ENCODE measurements at regions not wholly inside any gene's neighbourhood (a gene's known extent, or its start where the extent isn't known, plus 50 kb on each side); places are given as distances from the start of the nearest gene placed in this dataset.

DNA sequence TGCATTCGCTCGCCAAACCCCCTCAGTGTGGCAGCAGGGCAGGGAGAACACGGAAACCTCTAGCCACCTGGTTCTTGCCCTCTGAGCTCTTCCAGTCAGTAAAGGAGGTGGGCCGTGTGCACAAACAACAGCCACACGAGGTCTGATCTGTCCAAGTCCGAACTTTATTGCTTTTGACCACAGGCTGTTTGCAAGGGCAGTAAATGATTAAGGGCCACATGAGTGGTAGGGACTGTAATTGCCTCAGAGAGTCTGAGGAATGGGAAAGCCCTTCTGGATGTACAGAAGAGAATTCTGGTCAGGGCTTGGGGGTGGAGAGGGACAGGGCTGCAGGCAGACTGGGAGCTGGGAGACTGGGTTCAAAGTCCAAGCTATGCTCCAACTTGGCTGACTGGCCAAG lies 75.7 kb upstream of the LHX1 start:
- ATAC-seq (no peak), DNase-seq (ENCODE audit: low spot score) (no peak)

DNA sequence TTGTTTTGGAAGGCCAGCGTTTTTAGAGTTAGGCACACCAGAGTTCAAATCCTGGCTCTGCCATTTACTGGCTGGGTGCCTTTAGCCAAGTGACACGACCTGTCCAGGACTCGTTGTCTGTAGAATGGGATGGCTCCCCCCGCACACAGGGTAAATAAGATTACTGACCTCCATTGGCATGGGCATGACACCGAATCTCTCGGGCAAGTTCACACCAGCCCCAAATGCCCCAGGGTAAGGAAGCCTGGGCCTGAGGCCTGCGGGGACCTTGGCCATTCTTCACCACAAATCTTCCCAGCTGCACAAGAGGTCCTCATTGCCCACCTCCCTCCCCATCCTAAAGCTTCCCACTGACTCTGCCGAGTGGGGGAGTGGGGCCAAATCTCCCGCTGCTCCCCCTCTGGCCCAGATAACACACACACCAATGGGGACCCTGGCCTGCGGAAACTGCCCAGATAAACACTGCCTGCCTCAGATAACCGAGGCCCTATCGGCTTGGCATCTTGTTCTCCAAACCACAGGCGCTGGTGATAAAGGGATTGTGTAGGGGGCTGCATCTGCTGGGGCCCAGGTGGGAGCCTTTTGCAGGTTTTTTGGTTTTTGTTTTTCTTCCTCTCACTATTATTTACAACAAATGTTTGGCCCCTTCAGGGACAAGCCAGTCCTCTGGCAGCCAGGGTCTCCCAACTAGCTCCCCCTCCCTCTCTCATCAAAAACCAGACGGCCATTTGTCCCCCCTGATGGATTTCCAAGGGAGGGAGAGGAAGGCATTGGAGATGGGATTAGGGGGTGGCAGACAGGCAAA lies 75.0 kb upstream of the LHX1 start:
- ATAC-seq = no peak
- DNase-seq (ENCODE audit: low spot score) = no peak

DNA sequence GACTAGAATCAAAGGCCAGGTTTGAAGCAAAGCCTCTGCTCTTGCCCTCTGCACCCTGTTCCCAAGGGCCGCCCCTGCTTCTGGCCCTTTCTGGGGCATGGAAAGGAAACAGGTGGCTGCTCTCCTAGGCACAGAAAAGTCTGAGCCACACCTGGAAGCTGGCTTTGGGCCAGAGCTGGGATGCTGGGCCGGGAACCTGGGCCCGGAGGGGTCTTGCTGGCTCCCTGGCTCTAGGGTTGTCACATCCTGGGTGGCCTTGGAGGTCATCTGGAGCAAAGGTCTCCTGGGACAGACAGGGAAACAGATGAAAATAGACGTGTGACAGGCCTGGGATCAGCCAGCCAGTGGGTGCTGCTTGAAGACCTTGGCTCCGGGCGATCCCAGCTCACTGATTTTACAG lies 74.1 kb upstream of the LHX1 start:
- ATAC-seq (no peak), DNase-seq (ENCODE audit: low spot score) (no peak)

DNA sequence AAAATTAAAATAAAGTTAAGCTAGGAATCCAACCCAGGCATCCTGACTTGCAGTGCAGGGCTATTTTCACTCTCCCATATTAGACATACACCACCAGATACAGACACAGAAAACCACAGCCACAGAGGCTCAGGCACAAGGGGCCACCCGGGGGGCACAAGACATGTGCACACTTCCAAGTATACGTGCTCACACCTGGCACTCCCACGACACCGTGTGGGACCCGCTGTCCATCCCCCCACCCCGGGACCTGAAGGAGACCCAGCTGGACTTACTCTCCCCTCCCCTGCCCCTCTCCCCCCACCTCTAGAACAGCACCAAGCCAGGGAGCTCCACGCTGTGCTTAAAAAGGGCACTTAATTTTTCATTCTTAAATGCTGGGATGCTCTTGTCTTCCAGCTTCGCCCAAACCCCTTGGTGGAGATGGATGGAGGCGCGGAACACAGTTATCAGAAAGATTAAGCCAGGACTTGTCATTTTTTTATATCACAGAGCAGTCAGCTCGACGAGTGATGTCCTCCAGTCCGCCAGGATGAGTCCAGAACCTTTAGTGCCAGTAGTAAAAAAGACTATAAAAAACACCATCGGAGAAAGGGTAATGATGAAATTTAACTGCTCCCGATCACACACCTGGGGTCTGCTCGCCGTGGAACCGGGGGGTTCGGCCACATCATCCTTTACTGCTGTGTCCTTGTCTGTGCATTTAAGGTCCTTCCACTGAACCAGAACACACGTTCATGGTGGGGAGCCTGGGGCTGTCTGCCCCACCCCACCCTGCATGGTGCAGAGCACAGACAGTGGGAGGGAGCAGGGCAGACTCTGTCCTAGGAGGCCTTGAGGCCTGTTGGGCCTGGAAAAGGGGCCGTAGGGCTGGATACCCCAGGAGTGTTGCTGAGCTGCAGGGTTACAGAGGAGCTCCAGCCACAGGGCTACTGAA lies 73.3 kb upstream of the LHX1 start:
- DNase-seq (ENCODE audit: low spot score) = no peak

DNA sequence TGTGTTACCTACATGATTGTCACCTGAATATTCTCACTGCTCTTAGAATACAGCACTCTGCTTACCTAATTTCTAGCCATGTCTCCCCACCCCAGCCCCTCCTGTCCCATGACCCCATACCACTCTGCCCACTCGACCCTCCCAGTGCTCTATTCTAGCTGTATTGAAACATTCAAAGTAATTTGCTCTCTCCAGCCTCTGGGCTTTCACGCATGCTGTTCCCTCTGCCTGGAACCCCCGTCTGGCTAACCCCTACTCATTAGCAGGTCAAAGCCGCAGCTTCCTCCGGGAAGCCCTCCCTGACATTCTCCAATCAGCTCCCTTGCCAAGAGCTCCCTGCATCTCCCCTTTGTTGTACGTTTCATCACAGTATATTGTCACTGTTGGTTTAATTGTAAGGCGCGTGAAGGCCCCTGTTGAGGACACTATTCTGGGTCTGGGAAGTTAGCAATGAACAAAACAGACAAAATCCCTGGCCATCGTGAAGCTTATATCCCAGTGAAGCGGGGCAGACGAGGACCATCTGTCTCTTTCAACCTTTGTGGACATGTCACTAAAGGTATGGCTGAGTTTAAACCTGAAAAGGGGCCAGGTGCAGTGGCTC lies 72.3 kb upstream of the LHX1 start:
- ATAC-seq (no peak), DNase-seq (ENCODE audit: low spot score) (no peak)

More for the DNA sequence above, 73.3 kb upstream of the LHX1 start:
- no peak for ATAC-seq

GRCh38 chr17:36867716-36868341 lies 69.4 kb upstream of the LHX1 start:
- no peak for DNase-seq (ENCODE audit: low spot score)
- ATAC-seq = no peak

DNA sequence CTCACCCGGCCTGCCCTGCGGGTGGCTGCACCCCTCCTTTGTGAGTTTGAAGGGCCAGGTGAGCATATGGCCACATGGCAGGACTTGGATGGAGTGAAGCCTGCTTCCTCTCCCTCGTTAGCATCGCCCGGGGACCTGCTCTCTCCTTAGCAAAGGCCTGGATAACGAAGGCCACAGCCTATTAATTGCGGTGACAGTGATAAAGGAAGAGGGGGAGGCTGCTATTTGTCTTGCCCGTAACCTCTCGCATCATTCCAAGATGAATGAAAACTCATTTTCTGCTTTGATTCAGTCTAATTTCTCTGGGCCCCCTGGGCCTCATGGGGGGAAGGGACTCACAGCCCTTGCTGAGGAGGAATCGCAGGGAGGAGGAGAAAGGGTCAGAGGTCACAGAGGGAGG lies 68.5 kb upstream of the LHX1 start:
- DNase-seq (ENCODE audit: low spot score) (no peak), ATAC-seq (no peak)

DNA sequence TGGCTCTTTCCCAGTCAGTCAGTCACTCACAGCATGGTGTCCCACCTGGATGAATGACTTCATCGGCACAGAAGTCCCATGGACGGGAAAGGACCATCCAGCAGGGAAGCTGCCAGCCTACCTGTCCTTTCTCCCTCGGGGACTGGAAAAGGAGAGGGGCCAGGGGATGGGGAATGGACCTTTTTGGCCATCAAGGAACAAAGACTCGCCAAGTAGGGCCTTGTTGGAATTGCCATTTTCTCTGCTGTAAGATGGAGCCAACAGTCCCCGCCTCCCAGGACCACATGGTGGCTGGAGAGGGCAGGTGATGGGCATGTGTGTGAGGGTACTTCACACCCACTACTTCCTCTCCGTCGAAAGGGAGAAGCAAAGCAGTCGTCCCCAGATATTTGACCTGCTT lies 67.8 kb upstream of the LHX1 start:
- no peak for ATAC-seq

GRCh38 chr17:36869856-36870719 lies 67.2 kb upstream of the LHX1 start:
- DNase-seq (ENCODE audit: low spot score) (no peak), ATAC-seq (no peak)

More for the DNA sequence above, 67.8 kb upstream of the LHX1 start:
- DNase-seq (ENCODE audit: low spot score) = no peak

- ATAC-seq (no peak), DNase-seq (ENCODE audit: low spot score) (no peak)
These were observed 66.6 kb upstream of the LHX1 start for GRCh38 chr17:36870720-36870999.

DNA sequence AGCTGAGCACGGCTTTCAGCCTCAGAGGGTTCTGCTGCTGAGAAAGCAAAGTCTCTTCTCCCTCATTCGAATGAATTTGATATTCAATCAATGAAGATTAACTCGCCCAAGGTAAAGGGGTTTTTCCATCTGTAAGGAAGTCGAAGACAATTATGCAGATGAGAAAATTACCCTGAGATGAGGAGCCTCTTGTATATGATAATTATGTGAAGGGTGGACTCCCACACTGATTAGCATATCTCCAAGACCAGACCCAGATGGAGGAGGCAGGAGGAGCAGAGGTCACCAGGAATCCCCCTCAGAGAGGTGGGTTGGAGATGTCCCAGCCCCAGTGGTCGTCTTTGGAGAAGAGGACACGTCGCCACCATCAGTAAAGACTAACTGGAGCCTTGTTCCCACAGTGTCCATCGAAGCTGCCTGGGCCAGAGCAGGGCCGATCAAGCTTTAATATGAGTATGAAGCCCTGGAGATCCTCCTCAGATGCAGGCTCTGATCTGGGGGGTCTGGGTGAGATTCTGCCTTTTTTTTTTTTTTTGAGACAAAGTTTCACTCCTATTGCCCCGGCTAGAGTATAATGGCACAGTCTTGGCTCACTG lies 61.5 kb upstream of the LHX1 start:
- ATAC-seq = no peak

DNA sequence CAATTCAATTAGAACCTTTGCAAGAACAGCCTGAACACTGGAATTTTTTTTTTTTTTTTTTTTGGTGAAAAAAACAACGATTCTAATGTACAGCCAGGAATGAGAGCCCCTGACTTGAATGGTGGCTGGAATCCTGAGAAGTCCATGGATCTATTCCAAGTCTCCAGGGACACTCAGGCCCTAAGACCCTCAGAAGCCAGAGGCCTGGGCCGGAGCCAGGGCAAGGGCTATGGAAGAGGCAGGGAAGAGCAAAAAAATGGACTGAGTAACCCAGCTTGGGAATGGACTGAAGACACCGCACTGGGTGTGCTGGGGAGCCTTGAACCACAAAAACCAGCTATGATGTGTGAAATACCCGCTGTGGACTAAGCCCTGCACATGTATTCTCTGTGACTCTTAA lies 60.3 kb upstream of the LHX1 start:
- ATAC-seq (no peak), DNase-seq (ENCODE audit: low spot score) (no peak)

More for the DNA sequence above, 61.5 kb upstream of the LHX1 start:
- DNase-seq (ENCODE audit: low spot score) = no peak

DNA sequence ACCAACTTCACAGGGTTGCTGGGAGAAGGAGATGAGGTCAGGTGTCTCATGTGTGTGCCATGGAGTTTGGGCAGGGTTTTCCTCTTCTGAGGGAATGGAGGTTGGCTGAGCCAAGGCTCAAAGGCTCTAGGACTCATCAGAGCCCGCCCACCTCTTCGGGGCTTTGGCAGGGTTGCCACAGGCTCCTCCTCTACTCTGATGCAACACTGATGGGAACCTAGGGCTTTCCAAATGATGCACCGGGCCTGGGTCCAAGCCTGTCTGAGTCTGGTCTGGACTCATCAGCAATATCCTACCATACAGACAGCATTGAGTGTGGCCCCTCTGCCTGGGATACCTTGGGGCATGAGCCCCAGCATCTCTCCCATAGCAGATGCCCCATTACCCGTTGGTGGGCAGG lies 59.5 kb upstream of the LHX1 start:
- no peak for DNase-seq (ENCODE audit: low spot score)

GRCh38 chr17:36878216-36878615 lies 59.1 kb upstream of the LHX1 start:
- ATAC-seq (no peak), DNase-seq (ENCODE audit: low spot score) (no peak)

More for the DNA sequence above, 59.5 kb upstream of the LHX1 start:
- no peak for ATAC-seq

- DNase-seq (ENCODE audit: low spot score) (no peak), ATAC-seq (no peak)
These were observed 58.2 kb upstream of the LHX1 start for GRCh38 chr17:36879027-36879426.

DNA sequence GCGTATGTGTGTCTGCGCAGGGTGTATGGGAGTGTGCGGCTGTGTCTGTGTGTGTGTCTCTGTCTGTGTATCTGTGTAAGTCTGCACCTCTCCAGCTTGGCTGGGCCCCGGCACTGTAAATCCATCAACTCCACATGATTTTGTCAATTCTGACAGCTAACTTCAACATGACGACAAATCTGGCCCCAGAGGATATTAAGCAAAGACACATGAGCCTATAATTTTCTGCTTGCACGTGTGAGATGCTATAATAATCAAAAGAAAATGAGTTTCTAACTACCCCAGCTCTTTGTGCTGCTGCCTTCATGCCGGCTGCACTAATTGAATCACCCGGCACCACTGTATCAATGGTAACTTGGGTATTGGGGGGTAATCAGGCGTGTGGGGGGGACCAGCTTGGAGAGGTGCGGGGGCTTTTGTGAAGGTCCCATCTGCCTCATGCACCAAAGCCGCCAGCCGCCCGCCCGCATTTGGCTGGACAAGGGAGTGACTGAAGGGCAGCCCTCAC lies 57.6 kb upstream of the LHX1 start:
- ATAC-seq = no peak
- DNase-seq (ENCODE audit: low spot score) = no peak

DNA sequence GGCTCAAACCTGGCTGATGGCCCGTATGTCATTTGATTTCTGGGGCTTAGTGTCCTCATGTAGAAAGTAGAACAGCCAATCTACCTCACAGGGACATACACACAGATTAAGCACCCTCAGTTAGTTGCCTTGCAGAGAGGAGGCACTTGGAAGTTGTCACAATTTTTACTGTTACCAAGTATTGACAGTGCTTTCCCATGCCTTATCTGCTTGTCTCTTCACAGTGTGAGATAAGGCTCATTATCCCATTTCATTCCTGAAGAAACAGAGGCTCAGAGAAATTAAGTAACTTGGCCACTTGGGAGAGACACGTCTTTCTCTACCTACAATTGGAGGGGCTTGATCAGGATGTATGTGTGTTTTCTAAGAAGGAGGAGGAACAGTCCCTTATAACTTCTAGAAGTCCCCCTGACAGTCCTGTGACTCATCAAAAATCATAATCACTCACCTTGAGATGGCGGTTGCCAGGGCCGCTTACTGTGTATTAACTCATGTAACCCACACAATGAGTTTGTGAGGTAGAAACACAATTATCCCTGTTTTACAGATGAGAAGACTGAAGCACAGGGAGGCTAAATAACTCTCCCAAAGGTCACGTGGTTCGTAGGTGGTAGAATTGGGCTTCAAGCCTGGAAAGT lies 56.9 kb upstream of the LHX1 start:
- ATAC-seq (no peak), DNase-seq (ENCODE audit: low spot score) (no peak)

- no peak for DNase-seq (ENCODE audit: low spot score)
These were observed 56.0 kb upstream of the LHX1 start for GRCh38 chr17:36881323-36881722.

GRCh38 chr17:36884495-36885152 lies 52.7 kb upstream of the LHX1 start:
- ATAC-seq (no peak), DNase-seq (ENCODE audit: low spot score) (no peak)

More at GRCh38 chr17:36881323-36881722, 56.0 kb upstream of the LHX1 start:
- no peak for ATAC-seq
